HS-27A (cell line): ENCODE measurements at regions not wholly inside any gene's neighbourhood (a gene's known extent, or its start where the extent isn't known, plus 50 kb on each side); places are given as distances from the start of the nearest gene placed in this dataset.
A peak's percentile ranks its signal among the peaks of the same experiment; 100 is the strongest.

Experiments
- DNase-seq: peaks from one replicate; pipeline ENCODE4 v3.0.0-alpha.2; 2012; ENCODE audit warnings: low read depth, missing footprints

DNA sequence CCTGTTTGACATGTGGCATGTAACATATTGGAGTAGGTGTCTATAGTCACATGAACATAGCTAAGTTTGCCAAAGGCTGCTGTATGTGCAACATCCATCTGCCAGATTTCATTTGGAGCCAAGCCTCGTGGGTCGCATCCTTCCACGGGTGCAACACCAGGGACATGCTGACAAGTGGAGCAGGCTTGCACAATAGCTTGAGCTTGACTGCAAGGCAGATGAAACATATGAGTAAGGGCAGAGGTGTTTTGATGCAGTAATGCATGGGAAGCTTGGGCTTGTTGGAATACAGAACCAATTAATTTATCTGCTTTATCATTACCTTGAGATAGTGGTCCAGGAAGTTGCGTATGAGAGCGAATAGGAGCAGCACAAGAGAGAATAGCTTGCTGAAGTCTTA is 74.1 kb upstream of the BTN3A2 start:
- no peak for DNase-seq

DNA sequence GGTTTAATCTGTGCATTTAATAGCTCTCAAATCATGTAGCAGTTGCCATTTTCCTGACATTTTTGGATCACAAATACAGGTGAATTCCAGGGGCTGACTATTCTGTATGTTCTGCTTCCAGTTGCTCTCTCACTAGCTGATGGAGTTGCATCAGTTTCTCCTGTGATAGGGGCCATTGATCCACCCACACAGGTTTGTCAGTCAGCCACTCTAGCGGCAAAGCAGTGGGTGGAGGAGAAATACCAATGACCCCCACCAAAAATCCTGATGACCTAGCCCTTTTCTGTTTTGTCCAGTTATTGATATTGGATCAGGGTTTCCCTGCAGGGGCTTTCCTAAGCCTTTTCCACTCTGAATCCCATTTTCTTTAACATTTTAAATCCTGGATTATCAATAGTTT is 72.3 kb upstream of the BTN3A2 start:
- DNase-seq: no peak

DNA sequence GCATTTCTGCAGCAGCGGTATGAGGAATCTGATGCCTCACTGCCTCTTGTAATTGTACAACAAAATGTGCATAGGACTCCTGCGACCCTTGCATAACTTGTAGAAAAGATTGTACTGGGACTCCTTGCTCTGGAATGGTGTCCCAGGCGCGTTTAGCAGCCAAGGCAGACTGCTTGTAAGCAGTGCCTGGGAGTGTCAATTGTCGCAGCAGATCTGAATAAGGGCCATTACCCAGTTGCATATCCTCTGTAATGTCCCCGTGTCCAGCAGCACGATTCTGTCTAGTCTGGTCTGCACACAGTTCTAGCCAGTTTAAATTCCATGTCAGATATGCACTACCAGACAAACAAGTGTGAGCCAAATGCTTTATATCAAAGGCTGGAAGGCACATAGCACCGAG is 70.7 kb upstream of the BTN3A2 start:
- no peak for DNase-seq

DNA sequence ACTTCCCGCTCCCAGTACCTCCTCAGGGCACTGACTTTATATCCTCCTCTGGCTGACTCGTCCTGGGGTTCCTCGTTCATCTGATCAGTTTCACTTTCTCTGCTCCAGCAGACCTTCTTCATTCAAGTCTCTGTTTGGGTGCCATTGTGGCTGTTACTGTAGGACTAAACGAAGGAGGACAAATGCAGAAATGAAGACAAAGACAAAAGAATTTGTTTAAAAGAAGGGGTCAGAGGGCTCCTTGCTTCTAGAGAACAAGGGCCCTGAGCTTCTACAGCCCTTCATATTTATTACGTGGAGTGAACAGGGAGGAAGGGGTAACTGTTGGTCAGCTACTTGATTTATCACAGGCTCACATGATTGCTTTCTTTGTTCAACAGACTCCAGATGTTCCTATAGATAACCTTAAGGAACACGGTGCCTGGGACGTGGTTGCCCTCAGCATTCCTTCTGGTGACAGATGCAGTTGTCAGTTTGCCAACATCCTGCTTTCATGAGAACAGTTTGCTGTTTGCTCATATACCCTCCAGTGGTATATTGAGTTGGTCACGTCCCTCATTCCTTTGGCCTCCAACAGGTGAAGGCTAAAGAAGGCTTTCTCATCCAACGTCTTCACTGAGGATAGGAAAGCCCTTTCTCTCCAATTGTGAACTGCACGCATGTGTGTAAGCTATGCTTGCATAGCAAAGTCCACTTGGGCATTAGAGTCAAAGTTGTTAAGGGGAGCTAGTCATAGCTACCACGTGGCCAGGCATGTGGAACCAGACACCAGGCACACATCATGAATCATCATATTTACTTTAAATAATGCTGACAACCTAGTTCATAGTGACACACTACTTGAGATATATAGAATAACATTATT is 69.1 kb upstream of the BTN3A2 start:
- peak; percentile 79 for DNase-seq

DNA sequence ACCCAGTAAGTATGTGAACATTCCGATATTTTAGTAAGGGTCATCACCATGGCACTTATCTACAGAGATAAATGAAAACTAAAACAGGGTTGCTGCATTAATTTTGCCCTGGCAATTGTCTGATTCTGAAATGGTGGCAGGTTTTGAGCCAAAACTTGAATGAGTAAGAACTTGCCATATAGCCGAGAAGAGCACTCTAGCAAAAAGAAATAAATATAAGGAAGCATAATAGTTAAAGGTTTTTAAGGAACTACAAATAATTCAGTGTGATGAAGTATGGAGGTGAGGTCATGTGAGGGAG is 68.5 kb upstream of the BTN3A2 start:
- no peak for DNase-seq

DNA sequence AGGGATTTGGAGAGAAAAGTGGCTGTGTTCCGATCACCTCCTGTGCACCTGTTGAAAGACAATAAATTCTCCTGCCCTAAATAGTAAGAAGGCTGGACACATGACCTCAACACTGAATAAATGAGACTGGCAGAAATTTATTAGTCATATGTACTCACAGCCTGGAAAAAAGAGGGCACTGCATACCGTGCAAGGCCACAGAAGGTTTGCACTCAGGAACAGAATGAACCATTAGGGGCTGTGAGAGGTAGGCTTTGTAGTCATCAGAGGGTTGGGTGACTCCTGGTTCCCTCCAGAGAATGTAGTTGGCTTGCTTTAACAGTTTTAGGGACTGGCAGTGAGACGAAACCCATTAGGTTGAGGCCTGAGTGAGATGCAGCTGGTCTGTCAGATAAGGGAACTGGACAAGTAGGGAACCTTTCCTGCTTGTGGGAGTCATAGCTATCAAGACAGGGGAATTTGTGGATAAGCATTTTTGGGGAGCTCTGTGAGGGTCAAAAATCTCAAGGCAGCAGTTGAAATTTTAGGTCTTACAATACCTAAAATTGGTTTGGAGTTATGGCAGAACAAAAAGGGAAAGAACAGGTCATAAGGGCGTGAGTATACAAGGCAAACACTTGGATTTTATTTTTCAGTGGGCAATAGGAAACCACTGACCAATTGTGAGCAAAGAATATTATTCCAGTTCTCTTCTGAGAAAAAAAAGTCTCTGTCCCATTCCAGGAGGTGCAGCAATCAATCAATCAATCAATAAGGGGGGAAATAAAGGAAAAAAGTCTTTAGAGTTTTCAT is 67.9 kb upstream of the BTN3A2 start:
- no peak for DNase-seq

DNA sequence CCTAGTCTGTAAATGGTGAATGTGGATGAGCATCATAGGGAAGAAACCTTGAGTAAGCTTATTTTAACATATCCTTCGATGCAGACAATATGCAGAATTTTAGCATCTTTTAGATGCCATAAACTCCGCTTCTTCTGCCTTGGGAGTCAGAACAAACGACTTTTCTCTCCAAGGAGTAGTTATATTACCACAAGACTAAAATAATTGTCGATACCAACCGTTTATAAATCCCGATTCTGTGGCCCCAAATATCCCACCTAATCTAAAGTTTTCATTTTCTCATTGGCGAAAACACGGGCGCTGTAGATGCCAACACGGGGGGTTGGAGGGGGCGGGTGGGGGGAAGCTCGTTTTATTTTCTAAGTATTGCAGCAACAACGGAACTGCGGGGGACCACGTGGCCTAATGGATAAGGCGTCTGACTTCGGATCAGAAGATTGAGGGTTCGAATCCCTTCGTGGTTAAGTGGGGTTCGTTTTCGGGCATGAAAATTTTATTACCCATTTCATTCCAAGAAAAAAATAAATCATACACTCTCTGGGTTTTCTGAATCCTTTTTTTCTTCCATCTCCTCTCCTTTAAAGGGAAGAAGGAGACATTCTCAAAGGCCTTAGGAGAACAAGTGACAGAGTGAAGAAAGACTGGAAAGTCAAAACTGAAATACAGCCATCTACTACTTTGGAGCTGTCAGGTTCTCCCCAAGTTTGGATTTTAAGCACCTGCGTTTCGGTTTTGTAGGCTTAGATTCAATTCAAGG is 65.5 kb upstream of the BTN3A2 start:
- no peak for DNase-seq

DNA sequence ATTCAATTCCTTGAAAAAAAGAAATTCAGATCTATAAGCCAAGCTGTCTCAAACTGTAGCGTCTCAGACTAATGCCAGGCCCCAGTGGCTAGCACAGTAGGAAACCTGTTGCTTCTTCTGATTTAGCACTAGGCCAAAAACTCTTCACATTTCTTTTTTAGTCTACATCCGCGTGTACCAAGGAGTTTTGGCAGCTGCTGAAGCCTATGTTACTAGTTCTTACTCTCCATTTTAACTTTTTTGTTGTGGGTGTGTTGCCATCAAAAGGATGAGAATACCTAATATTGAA is 65.0 kb upstream of the BTN3A2 start:
- no peak for DNase-seq

DNA sequence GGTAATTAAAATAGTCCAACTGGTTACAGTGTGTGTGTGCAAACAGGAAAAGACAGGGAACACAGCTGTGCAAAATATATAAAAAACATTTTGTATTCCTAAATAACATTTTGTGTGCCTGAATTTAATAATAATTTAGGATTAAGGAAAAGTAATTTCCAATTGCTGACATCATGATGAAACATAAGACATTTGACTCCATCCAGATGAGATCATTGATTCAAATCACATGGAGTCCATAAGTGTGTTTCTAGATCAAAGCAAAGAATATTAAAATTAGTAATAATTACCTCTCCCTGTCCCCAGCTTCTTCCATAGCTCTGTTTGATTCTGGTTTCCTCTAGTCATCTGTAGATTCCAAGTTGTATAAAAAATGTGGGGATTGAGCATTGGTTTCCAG is 64.6 kb upstream of the BTN3A2 start:
- DNase-seq: no peak

DNA sequence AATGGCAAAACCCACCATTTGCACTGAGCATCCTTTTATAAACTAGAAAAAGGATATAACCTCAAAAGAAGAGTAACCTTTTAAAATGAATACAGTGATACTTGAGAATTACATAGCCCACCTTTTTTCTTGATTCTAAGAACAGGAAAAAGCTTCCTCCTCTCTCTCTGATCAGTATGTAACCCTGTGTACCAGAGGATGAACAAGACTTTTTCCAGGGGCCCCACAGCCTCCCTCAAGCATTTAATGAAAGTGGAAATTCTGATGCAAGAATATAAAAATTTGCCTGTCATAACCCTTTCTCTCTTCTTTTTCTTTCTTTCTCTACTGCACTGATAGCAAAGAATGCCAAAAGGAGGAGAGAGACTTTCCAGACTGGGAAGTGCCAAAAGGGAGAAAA is 64.2 kb upstream of the BTN3A2 start:
- DNase-seq: no peak

DNA sequence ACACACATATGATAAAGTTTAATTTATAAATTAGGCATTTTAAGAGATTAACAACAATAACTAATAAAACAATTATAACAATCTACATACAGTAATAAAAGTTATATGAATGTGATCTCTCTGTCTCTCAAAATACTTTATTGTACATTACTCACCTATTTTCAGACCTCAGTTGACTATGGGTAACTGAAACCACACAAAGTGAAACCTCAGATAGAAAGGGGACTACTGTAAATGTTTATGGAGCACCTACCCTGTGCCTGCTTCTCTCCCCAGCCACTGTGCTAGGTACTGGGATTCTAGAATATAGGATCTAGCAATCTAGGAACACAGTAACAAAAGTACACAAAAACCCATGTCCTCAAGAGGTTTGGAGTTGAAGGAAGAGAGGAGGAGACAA is 63.4 kb upstream of the BTN3A2 start:
- no peak for DNase-seq

DNA sequence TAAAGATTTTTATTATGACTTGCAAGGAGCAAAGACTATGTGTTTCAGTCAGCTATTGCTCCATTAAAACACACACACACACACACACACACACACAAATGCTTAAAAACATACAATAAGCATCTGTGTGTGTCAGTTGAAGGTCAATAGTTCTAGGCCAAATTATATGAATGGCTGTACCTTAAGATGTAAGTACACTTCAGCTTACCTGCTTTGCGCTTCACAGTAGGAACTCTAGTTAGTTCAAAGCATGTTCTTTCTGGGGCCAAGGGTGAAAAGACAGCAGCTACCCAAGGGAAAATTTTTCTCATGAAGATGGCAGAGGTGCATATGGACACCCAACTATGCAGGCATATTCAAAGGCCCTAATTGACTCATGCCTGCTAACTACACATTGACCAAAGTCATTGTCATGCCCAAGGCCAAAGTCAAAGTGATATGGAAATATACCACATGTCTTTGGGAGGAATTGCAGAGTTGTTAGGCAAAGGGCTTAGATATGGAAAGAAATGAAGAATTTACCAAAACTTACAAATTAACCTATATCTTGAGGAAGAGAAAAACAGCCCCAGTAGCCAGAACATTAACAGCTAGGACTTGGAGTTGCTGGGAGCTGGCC is 61.9 kb upstream of the BTN3A2 start:
- no peak for DNase-seq

DNA sequence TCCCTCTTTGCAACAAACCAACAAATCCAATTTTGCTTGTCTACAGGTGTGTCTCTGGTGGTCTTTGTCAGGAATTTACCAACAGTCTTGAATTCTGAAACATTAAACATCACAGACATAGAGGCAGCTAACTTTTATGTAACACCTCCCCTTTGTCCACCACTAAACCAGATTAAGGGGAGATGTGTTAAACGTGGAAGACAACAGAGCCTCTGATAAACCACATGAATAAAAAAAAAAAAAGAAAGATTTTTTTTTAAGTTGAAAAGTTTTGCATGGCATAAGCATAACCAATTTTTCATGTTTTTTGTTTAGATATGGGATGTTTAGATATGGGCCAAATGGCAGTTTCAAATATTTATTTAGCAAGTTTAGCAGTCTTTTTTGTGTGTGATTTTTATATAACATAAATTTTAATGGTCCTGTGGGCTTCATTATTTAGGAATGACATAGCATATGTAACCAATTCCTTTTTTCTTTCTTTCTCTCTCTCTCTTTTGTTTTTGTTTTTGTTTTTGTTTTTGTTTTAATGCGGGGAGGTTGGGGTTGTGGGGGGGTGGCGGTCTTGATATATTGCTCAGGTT is 60.7 kb upstream of the BTN3A2 start:
- no peak for DNase-seq

DNA sequence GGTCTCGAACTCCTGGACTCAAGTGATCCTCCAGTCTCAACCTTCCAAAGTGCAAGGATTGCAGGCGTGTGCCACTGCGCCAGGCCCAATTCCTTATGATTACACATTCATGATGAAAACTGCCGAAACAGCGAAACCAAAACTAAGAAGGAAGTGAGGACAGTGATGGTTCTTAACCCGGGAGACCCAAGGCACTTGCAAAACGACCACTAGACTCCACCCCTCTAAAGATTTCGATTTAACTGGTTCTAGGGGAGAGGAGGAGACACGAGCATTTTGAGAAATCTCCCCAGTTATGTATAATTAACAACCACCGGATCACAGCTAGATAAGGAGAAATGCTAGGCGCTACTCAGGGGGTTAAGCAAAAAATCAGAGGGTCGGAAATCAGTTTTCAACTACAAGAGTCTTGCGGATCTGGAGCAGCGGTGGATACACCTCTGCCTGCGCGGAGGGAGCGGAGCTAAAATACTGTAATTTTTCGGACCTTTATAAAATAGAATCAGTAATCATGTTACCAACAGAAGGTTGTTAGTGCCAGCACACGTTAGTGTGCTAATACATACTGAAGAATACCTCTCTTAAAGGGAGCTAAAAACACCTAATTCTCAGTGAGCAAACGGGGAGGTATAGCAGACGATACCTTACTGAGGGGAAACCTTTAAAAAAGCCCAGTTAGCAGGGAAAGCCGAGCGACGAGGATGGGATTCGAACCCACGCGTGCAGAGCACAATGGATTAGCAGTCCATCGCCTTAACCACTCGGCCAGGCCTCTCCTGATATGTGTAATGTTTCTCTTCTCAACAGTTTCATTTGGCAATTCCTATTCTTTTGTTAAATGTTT is 60.0 kb upstream of the BTN3A2 start:
- DNase-seq: no peak

DNA sequence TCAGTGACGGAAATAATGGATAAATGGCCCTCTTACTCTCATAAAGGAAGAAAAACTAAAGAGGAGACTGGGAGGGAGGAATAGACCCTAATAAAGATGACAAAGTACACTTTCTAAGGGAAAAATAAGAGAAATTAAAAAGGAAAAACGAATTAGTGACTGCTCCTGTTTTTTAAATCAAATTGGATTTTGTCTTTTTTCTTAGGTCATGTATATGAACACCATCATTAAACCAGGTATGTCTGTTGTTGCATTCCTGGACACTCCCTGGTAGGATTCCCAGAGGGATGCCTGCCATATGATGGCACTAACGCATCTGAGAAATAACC is 59.4 kb upstream of the BTN3A2 start:
- DNase-seq: no peak

DNA sequence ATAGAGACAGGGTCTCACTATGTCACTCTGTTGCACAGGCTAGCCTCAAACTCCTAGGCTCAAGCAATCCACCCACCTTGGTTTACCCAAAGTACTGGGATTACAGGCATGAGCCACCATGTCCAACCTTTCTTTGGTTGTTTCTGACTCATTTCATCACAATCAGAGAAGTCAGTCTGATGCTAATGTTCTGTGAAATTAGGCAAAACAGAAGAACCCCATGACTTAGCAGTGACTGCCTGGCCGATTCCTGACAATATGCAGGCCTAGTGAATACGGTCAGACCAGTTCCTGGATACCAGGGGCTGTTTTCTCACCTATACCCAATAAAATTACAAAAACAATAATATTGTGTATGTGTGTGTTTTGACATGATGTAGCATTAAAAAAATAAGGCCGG is 58.8 kb upstream of the BTN3A2 start:
- no peak for DNase-seq

DNA sequence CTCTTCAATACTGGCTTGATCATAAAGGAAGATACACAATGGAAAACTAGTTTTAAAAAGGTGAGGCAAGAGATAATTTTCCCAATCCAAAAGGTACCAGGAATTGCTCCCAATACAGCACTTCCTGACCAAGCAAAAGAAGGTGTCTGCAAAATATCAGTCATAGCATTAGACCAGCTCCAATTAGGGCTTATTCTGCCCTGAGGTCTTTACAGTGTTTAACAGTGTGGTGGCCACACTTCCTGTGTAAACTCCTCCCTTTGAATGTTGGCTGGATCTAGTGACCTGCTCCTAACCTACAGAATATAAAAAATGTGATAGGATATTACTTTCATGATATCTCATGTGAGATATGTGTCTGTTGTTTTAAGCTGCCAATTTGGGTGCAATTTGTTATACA is 57.1 kb upstream of the BTN3A2 start:
- DNase-seq: no peak

DNA sequence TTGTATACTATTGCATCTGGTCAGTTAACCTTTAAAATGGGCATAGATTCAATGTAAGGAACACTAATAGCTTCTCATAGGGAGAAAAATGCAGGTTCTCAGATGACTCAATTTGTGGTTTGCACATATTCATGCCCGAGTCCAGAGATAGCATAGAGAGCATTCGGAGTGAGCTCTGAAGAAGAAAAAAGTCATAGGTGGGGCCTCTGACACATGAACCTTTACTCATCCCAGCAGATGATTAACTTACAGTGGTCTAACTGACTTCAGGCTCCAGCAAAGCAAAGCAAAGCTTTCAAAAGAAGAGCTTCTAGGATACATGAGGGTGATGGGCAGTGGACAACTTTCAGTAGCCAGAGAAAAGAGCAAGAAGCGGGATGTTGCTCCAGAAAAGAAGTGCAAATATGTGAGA is 55.3 kb upstream of the BTN3A2 start:
- no peak for DNase-seq

DNA sequence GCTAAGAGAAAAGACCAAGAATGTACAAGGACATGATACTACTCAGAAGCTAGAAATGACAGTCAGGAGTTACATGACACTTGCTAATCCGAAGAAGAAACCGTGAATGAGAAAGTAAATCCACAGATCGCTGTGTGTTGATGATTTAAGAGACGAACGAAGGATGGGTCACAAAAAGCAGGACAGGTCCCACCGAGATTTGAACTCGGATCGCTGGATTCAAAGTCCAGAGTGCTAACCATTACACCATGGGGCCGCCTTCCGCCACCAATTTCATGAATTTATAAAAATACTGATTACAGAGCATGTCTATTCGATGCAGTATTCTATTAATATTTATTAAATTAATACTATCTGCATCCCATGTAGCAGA is 54.0 kb upstream of the BTN3A2 start:
- DNase-seq: no peak

DNA sequence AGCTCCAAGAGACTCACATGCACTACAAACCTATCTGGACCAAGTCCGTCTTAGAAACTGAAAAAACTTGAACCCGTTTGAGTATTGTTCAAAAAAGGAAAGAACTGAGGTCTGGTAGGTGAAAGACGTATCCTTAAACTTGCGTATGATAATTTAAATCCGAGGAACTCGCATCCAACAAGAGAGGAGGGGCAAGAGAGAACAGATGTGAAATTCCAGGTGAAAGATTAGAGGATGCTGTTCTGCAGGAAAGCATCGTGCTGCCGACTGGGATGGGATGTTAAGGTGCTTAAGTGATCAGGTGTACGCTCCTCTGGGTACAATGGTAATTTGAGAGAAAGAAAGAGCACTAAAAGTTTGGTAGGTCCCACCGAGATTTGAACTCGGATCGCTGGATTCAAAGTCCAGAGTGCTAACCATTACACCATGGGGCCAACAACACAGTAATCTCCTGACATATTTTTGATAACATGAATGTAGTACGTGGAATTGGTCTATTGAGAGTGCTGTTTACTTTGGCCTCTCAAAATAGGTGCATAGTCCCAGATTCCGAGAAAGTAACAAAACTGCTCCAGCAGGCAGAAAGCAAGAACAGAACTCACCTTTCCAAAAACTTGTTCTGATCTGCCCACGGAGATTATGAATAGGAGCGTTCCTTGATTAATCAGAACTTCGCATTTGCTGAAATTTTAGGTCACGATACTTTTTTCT is 53.5 kb upstream of the BTN3A2 start:
- peak; percentile 78 for DNase-seq

DNA sequence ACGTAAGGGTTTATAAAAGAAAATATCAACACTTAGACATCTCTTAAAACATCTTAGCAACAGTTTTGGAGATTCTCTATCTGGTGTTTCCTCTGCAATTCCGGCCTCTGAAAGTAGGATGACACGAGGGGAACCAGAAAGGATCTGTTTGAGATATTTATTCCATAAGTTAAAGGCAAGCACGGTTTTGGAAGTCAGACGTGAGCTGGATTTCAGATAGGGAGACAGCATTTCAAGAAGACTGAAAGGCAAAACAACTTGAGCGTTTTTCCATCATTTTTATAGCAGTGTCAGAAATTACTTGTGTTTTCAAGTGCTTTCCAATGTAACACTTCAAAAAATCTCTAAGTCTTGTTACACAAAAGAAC is 52.9 kb upstream of the BTN3A2 start:
- no peak for DNase-seq
